Loucy (cell line): ENCODE measurements at regions not wholly inside any gene's neighbourhood (a gene's known extent, or its start where the extent isn't known, plus 50 kb on each side); places are given as distances from the start of the nearest gene placed in this dataset.

Experiments used
- H2AFZ ChIP-seq: fragments of 200-600 bp; sonication (generic); 2 replicates; pipeline ENCODE4 v1.6.0; 2016; ENCODE audit warnings: antibody characterized with exemption, mild to moderate bottlenecking, low read length, moderate library complexity
- H3F3A ChIP-seq: fragments of 200-600 bp; 2 replicates; pipeline ENCODE4 v1.6.0; 2016; ENCODE audit warnings: antibody characterized with exemption, low read depth, mild to moderate bottlenecking
- H3K27me3 ChIP-seq: fragments of 200-600 bp; sonication (generic); 2 replicates; pipeline ENCODE4 v1.6.1; 2014; ENCODE audit warnings: low read length, mild to moderate bottlenecking; ENCODE audit not compliant: insufficient read depth, poor library complexity, severe bottlenecking
- H3K36me3 ChIP-seq: fragments of 200-600 bp; sonication (generic); 2 replicates; pipeline ENCODE4 v1.6.1; 2016; ENCODE audit warnings: low read length; ENCODE audit not compliant: insufficient read depth
- H3K4me1 ChIP-seq: fragments of 200-600 bp; sonication (generic); 2 replicates; pipeline ENCODE4 v1.5.1; 2014; ENCODE audit warnings: low read length, mild to moderate bottlenecking; ENCODE audit not compliant: insufficient read depth, poor library complexity, severe bottlenecking
- H3K4me2 ChIP-seq: fragments of 200-600 bp; sonication (generic); 2 replicates; pipeline ENCODE4 v1.6.0; 2014; ENCODE audit warnings: antibody characterized with exemption, low read length, low read depth, mild to moderate bottlenecking; ENCODE audit not compliant: poor library complexity, severe bottlenecking
- H3K4me3 ChIP-seq: fragments of 200-600 bp; sonication (generic); 2 replicates; pipeline ENCODE4 v1.5.1; 2014; ENCODE audit warnings: low read length, mild to moderate bottlenecking, mixed read lengths; ENCODE audit not compliant: poor library complexity, severe bottlenecking
- H3K79me2 ChIP-seq: fragments of 200-600 bp; sonication (generic); 2 replicates; pipeline ENCODE4 v1.6.1; 2014; ENCODE audit warnings: low read length; ENCODE audit not compliant: insufficient read depth
- H3K9ac ChIP-seq: fragments of 200-600 bp; sonication (generic); 2 replicates; pipeline ENCODE4 v1.6.0; 2014; ENCODE audit warnings: mild to moderate bottlenecking, low read depth, low read length, moderate library complexity; ENCODE audit not compliant: poor library complexity, severe bottlenecking
- H3K9me2 ChIP-seq: fragments of 200-600 bp; sonication (generic); replicated peaks from 2 replicates; pipeline ENCODE4 v1.6.1; 2016; ENCODE audit warnings: low read depth, low read length, mixed read lengths
- H3K9me3 ChIP-seq: fragments of 200-600 bp; sonication (generic); 2 replicates; pipeline ENCODE4 v1.6.1; 2014; ENCODE audit warnings: mild to moderate bottlenecking, antibody characterized with exemption, low read length, low read depth; ENCODE audit not compliant: insufficient read depth
- H4K20me1 ChIP-seq: fragments of 200-600 bp; sonication (generic); 2 replicates; pipeline ENCODE4 v1.6.0; 2014; ENCODE audit warnings: antibody characterized with exemption, low read length, mild to moderate bottlenecking; ENCODE audit not compliant: insufficient read depth, poor library complexity, severe bottlenecking
- CTCF ChIP-seq: fragments of 200-600 bp; sonication (generic); conservative IDR thresholded peaks from 2 replicates; pipeline ENCODE4 v1.5.1; 2014; ENCODE audit warnings: mild to moderate bottlenecking, antibody characterized with exemption, low read length
- EZH2phosphoT487 ChIP-seq: fragments of 200-600 bp; IDR thresholded peaks from 2 replicates; pipeline ENCODE4 v1.6.1; 2018; ENCODE audit warnings: antibody characterized with exemption, mild to moderate bottlenecking, moderate library complexity, borderline replicate concordance

- no peak overlapping the region for H2AFZ ChIP-seq
- H3K4me1 ChIP-seq = peaks cover 51% of the 10 kb centered on the region
- no peaks in the 10 kb centered on the region for H3K9me3 ChIP-seq
- no peaks in the 10 kb centered on the region for H3K9me2 ChIP-seq
- H4K20me1 ChIP-seq = no peaks in the 10 kb centered on the region
- H3K9ac ChIP-seq = no peak overlapping the region
- H3K36me3 ChIP-seq = no peaks in the 10 kb centered on the region
- no peaks in the 10 kb centered on the region for H3K79me2 ChIP-seq
- no peaks in the 10 kb centered on the region for H3K27me3 ChIP-seq
- TF ChIP-seq CTCF = no peak
- no peak for TF ChIP-seq EZH2phosphoT487
- no peaks in the 10 kb centered on the region for H3F3A ChIP-seq
- H3K4me2 ChIP-seq = no peak overlapping the region
- no peak overlapping the region for H3K4me3 ChIP-seq
Observed at GRCh38 chr6:14881398-14881797, 364.5 kb upstream of the JARID2 start.

- Histone ChIP-seq H3K9me2 (no peaks in the 10 kb centered on the region), H3K4me3 (no peak overlapping the region), H3K36me3 (no peaks in the 10 kb centered on the region), H3F3A (no peaks in the 10 kb centered on the region), H3K4me1 (peaks cover 45% of the 10 kb centered on the region), H3K79me2 (no peaks in the 10 kb centered on the region), H3K9ac (peak overlapping the region; percentile 9), H4K20me1 (no peaks in the 10 kb centered on the region), H3K4me2 (peak overlapping the region; percentile 28), H3K27me3 (no peaks in the 10 kb centered on the region), H3K9me3 (no peaks in the 10 kb centered on the region), H2AFZ (no peak overlapping the region)
- TF ChIP-seq EZH2phosphoT487 (no peak), CTCF (no peak)
Observed at GRCh38 chr6:14882394-14883026, 363.4 kb upstream of the JARID2 start.

- H3F3A ChIP-seq = no peaks in the 10 kb centered on the region
- H3K27me3 ChIP-seq = no peaks in the 10 kb centered on the region
- H3K4me2 ChIP-seq = peak overlapping the region; percentile 38
- no peak overlapping the region for H3K4me3 ChIP-seq
- TF ChIP-seq EZH2phosphoT487 (no peak), CTCF (no peak)
- H3K9me3 ChIP-seq = no peaks in the 10 kb centered on the region
- H3K36me3 ChIP-seq = no peaks in the 10 kb centered on the region
- H3K9ac ChIP-seq = peak overlapping the region; percentile 64
- no peaks in the 10 kb centered on the region for H3K79me2 ChIP-seq
- H4K20me1 ChIP-seq = no peaks in the 10 kb centered on the region
- peaks cover 37% of the 10 kb centered on the region for H3K4me1 ChIP-seq
- peak overlapping the region; percentile 54; the same call in 1 of the 2 replicates for H2AFZ ChIP-seq
- H3K9me2 ChIP-seq = no peaks in the 10 kb centered on the region
Observed at GRCh38 chr6:14883921-14884320, 361.9 kb upstream of the JARID2 start.
